Hematopoietic multipotent progenitor cell treated with erythropoietin and hydrocortisone succinate and interleukin-3 and kit ligand, for 17 days (in vitro differentiated cells): ENCODE measurements at regions not wholly inside any gene's neighbourhood (a gene's known extent, or its start where the extent isn't known, plus 50 kb on each side); places are given as distances from the start of the nearest gene placed in this dataset.
"Not testable (repeated sequence)": the region's sequence is repeated elsewhere in the genome, so short reads cannot be mapped to it uniquely, and the experiment has no call there.

ENCODE experiments used
- DNase-seq: peaks from one replicate; pipeline ENCODE4 v3.0.0-alpha.2; 2015; ENCODE audit warnings: low spot score

DNA sequence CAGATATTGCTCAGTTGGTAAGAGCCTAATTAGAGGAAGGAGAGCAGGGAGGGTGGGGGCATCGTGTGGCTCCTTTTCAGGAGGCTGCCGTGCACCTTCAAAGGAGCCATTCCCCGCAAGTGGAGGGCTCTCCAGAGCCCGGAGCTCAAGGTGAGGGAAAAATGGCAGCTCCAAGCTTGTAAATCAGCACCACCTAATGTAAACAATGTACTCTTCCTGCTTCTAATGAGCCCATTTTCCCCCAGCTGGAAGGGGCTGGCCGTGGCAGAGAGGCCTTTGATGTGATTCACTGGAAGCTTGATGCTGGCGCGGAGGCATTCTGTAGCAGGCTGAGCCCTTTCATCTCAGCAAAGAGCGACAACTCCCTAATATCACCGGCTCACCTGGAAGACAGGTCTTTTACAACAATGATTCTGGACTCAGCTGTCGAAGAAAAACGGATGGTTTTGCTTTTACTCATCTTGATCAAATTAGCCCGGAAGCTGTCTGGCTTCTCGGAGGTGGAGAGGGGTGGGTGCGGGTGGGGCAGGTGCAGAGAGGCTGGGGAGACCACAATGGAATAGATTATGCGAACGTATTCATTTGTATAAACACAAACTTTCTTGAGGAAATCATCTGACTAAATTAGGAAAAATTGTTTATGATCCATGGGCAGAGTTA lies 112.5 kb downstream of the RRAGC start:
- DNase-seq, result no peak

DNA sequence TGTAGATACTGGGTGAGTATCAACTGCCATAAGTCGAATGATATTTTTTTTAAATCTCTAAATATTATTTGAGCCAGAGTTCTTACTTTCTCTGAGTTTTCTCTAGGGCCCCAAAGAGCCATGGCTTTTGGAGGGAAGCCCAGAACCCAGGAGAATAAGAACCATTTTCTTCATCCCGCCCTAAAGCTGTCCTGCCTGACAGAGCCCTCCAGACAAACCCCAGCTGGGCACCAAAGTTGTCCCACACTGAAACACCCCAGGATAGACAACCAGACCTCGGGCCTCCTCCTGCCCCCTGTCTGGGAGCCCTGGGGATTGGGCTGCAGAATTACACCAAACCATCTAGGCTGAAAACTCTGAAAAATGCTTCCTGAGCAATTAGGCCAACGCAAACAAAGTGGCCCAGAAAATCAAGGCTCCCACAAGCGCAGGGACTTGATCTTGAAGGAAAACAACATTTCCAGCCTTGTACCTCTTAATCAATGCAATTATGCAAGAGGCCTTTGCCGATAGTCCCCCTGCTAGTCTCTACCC lies 113.1 kb downstream of the RRAGC start:
- DNase-seq, result no peak

GRCh38 chr1:38745476-38746401 lies 113.8 kb downstream of the RRAGC start:
- no peak for DNase-seq

- no peak for DNase-seq
Measured at GRCh38 chr1:38744452-38745350, 114.9 kb downstream of the RRAGC start.

DNA sequence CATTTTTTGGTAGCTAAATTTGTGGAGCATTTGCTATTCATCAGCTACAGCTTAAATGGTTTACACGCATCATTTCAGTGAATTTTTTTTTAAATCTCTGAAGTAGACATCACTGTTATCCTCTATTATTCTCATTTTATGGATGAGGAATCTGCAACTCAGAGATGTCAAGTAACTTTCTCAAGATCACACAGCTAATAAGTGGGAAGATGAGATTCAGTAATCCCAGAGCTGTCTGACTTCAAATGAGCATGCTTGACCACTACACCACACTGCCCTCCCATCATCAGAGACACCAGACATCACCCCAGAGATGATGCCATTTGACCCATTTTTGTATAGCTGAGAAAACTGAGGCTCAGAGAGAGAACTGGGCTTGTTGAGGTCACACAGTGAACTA lies 116.4 kb downstream of the RRAGC start:
- DNase-seq, result no peak

DNA sequence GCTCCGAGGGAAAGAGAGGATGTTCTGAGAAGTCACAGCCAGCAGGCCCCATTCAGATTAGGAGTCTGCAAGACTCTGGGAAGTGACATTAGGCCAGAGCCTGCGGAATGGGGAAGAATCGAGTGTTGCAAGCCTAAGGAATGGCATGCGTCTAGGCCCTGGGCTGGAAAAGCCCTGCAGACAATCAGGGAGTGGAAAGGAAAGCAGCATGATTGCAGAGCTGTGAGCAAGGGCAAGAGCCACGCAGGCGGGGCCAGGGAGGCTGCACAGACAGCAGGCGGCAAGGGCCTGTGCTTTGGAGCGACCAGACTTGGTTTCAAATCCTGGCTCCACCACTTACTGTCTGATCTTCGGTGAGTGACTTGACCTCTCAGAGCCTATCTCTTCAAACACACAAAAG lies 118.2 kb downstream of the RRAGC start:
- no peak for DNase-seq

DNA sequence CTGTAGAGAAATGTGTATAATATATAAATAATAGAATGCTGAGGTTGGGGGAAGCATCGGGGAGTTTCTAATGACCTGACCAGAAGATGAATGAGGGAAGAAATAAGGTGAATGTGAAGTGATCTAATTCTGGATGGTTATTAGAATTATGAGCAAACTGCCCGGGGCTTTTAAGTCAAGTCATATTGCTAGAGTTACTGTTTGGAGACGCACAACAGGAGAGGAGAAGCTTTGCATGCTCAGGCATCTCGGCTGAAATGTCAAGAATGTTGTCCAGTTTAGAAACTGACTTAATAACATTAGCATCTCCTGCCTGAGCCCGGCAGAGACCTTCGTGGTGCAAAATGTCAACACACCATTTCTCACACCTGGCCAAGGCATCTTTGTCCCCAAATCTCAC lies 119.1 kb downstream of the RRAGC start:
- DNase-seq, result no peak

DNA sequence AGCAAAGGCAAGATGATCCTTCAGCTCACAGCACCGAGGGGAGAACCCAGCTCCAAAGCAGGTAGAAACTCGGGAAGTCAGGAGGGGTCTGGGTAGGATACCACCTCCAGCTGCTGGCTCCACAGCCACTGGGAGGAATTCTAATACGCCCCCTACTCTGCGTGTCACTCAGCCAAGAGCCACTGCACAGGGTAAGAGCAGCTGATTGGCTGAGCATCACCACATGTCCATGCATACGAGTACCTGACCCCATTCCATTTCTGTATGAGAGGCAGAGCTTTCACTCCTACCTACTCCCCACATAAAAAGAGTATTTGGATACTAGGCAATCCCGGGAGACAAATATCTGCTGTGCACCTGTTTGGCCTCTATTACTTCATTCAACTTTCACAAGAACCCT lies 121.4 kb downstream of the RRAGC start:
- no peak for DNase-seq

DNA sequence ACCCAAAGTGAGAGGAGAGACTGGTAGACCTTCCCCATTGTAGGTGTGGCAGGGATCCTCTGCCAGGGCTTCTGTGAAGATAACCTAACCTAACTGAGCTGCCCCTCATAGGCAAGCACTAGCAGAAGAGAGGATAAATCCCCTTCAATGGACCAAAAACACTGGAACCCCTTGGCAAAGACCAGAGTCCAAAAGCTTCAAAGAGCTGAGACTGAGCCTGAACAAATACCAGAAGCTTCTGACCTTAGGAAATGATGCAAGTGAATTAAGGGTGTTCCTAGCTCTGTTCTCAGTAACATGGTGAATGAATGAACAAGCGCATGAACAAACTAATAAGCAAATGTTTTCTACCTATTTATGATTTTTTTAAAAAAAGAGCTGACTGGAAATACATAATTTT lies 123.2 kb downstream of the RRAGC start:
- DNase-seq, result no peak

GRCh38 chr1:38735651-38736161 lies 123.9 kb downstream of the RRAGC start:
- no peak for DNase-seq

DNA sequence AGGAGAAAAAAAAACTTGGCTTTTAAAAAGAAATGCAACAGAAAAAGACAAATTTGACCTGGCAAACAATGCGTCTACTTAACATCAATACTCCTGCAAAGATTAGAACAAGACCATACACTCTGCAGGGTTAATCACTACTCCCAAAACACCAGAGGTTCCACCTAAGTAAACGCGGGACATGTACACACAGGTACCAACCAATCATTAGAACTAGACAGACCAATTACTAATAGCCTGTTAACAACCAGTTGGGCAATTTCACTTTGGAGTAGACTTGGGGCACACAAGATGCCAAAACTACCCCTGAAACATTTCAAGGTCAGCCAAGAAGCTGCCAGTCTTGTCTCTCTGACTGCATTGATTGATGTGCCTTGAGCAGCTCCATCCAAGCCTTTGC lies 125.8 kb downstream of the RRAGC start:
- DNase-seq, result no peak

DNA sequence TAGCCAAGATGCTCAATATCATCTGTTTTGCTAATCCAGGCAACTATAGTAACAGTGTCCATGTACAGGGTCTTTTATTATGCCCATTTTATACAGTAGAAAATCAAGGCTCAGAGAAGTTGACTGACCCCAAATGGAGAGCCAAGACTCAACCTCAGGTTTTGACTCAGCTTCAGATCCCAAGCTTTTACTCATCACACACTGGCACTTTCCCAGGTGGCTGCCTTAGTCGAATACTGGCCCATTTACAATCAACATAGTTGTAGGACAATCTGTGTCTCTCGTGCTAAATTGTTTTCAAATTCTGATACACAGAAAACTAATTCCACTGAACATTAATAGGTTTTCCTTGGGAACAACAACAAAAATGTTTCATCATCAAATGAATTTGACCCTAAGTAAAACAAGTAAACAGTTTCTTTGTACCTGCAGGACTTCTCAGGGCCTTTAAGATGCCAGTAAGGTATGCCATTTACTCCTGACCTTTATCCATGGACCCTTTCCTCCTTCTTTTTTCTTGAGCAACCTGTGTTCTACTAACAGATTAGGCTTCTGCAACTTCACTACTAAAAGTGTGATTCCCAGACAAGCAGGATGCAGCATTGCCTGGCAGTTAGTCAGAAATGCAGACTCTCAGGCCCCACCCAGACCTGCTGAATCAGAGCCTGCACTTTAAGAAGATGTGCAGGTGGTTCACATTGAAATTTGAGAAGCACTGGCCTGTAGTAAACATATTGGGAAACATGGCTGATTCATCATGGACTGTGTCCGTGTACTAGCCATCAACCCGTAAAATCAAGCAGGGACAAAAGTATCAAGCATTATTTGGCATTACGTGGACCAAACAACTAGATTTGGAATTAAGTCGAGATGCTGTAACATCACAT lies 128.8 kb downstream of the RRAGC start:
- no peak for DNase-seq

- DNase-seq, result no peak
Measured at GRCh38 chr1:38728585-38728908, 131.0 kb downstream of the RRAGC start.

DNA sequence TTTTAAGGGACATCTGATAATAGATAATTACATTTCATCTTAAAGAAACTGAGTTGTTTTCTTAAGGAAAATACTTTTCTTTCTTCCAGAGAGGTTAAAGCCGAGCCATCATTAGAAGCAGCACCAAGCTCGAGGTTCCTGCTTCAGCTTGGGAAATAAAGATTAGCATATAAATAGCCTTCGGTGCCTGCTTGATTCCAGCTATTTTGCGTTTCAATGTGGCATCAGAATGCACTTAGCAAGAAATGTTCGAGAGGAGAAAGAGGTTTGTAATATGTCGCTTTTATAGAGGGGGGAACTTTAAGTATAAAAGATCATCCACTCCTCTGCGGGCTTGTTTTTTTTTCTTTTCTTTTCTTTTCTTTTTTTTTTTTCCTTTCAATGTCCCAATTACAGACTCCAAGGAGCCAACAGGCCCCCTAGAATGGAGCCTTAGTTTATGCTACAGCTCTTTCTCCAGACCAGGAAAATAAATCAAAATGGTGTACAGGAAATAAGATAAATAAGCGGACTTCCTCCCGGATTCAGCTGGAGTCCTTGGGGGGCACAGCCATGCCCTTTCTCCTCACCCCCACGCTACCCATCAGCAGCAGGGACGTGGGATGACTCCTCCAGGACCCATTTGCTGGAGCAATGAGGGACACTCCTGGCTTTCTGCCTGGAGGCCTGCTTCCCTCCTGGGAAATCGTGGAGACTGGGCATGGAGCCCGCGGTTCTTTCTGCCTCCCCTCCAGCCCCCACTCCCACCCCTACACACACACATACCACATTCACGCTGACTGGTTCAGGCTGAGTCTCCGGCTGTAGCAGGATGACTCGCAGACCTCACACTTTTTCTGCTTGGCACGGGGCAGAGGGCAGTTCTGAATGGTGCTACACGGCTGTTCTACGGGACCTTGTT lies 131.6 kb downstream of the RRAGC start:
- no peak for DNase-seq

DNA sequence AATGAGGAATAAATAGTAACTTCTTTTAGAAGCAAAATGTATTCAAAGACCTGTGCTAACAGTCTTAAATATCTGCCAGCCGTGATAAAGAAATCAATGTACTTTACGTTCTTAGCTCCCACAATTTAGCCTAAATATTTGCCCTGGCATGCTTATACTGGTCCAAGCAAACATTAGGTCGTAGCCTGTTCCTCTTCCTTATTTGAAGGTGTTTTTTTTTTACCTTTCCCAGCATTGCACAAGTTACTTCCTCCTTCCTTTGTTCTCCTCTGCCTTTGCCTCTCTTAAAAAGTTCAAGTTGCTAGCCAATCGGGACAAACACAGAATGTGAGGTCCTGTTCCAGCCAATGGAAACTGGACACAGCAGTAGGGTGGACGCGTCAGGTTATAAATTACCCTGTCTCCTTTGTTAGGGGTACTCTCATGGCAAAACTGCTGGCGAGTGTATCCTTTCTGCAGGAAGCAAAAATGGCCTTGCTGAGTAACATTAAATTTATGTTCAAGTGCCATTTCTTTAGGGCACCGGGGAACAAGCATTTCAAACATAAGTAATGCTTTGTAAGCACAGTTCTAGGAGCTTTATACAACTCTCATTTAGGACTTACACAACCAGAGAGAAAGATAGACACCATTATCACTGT lies 134.1 kb downstream of the RRAGC start:
- not testable (repeated sequence) for DNase-seq

DNA sequence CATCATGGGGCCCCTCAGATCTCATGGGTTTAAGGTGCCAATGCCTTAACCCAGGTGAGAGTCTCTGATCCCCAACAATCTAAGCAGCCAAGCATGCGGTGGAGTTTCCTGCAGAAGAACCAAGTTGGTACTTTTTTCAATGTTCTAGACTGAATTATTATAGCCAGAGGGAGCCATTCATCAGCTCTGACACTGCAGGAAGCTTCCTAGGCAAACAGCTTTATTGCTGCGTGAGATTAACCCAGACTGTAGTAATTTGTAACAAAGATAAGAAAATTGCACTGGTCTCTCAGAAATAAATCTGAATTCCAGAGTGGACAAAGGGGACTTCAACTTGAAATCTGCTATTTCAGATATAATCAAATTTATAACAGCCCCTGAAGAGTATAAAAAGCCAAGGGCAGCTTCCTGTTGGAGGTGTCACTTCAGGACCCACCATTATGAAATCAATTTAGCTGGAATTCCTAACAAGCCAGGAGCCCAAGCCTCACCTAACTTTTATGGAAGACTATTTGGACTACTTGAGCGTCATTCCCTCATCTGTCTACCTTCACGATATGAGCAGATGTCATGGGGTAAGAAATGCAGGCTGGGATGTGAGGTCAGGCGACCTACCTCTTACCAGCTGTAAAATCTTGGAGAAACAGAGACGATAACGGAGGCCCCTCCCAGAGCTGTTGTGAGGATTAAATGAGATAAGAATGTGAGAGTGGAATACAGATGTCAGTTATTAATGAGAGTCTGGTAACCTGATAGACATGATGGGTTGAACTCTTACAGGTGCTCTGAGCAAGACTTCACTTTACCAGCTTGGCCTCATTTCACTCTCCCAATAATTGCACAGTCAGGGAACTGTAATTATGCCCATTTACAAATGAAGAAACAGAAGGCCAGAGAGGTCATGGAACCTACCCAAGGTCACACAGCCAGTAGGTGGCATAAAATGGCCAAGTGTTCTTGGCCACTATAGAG lies 135.1 kb downstream of the RRAGC start:
- DNase-seq, result no peak

DNA sequence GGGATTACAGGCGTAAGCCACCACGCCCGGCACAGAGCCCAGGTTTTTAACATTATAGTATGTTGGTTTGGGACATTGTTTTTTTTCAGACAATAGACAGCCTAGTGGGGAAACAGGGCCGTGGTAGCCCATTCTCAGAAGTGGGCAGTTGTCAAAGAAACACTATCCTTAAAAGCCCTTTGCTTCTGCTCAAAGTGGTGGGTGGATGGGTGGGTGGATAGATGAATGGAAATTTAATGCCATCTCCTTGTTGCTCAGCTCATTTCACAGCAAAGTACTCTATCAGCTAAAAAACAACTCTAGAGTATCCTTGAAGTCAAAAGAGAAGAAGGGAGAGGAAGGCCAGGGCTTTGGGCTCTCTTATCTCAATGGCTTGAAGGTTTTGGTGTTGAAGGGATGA lies 137.8 kb downstream of the RRAGC start:
- no peak for DNase-seq

- DNase-seq, result no peak
Measured at GRCh38 chr1:38719880-38720279, 139.7 kb downstream of the RRAGC start.
